H9 (cell line): ENCODE measurements at regions not wholly inside any gene's neighbourhood (a gene's known extent, or its start where the extent isn't known, plus 50 kb on each side); places are given as distances from the start of the nearest gene placed in this dataset.

ENCODE experiments used
- DNase-seq: peaks from one replicate; pipeline ENCODE4 v3.0.0-alpha.2; 2017
- H2AFZ ChIP-seq: one replicate; pipeline ENCODE4 v1.6.1; 2013; ENCODE audit warnings: mild to moderate bottlenecking, low read length, control low read depth, moderate library complexity
- H2AK5ac ChIP-seq: 2 replicates; pipeline ENCODE4 v1.6.1; 2013; ENCODE audit warnings: low read length, control low read depth, mixed read lengths; ENCODE audit not compliant: insufficient read length
- H2BK120ac ChIP-seq: one replicate; pipeline ENCODE4 v1.6.1; 2013; ENCODE audit warnings: low read depth, mild to moderate bottlenecking, low read length, control low read depth, inconsistent platforms; ENCODE audit not compliant: poor library complexity, severe bottlenecking
- H2BK12ac ChIP-seq: 2 replicates; pipeline ENCODE4 v1.6.1; 2013; ENCODE audit warnings: low read length, control low read depth, mixed read lengths, low read depth; ENCODE audit not compliant: insufficient read length
- H2BK15ac ChIP-seq: 2 replicates; pipeline ENCODE4 v1.6.1; 2013; ENCODE audit warnings: low read depth, low read length, control low read depth
- H2BK20ac ChIP-seq: one replicate; pipeline ENCODE4 v1.6.1; 2013; ENCODE audit warnings: low read depth, mild to moderate bottlenecking, low read length, control low read depth, inconsistent platforms; ENCODE audit not compliant: poor library complexity, severe bottlenecking
- H2BK5ac ChIP-seq: 2 replicates; pipeline ENCODE4 v1.6.1; 2013; ENCODE audit warnings: low read length, control low read depth, mixed read lengths; ENCODE audit not compliant: insufficient read length
- H3K14ac ChIP-seq: 2 replicates; pipeline ENCODE4 v1.6.1; 2013; ENCODE audit warnings: low read length, control low read depth; ENCODE audit not compliant: insufficient read depth
- H3K18ac ChIP-seq: 2 replicates; pipeline ENCODE4 v1.6.1; 2013; ENCODE audit warnings: low read depth, mild to moderate bottlenecking, mixed read lengths, low read length, control low read depth; ENCODE audit not compliant: insufficient read length
- H3K23ac ChIP-seq: 2 replicates; pipeline ENCODE4 v1.6.1; 2013; ENCODE audit warnings: low read length, control low read depth, mixed read lengths, low read depth; ENCODE audit not compliant: insufficient read length
- H3K23me2 ChIP-seq: 2 replicates; pipeline ENCODE4 v1.6.1; 2013; ENCODE audit warnings: low read depth, mild to moderate bottlenecking, mixed read lengths, low read length, control low read depth; ENCODE audit not compliant: insufficient read length, poor library complexity, severe bottlenecking
- H3K27ac ChIP-seq: 2 replicates; pipeline ENCODE4 v1.5.1; 2013; ENCODE audit warnings: low read length, control low read depth, mixed read lengths, low read depth; ENCODE audit not compliant: insufficient read length
- H3K27me3 ChIP-seq: 2 replicates; pipeline ENCODE4 v1.6.1; 2013; ENCODE audit warnings: low read length, control low read depth, inconsistent platforms; ENCODE audit not compliant: insufficient read depth
- H3K4ac ChIP-seq: 2 replicates; pipeline ENCODE4 v1.6.1; 2013; ENCODE audit warnings: low read depth, mild to moderate bottlenecking, control low read depth, inconsistent platforms, low read length, moderate library complexity
- H3K4me1 ChIP-seq: 2 replicates; pipeline ENCODE4 v1.6.1; 2013; ENCODE audit warnings: low read length, control low read depth, inconsistent platforms; ENCODE audit not compliant: insufficient read depth
- H3K4me2 ChIP-seq: 2 replicates; pipeline ENCODE4 v1.6.1; 2013; ENCODE audit warnings: low read length, control low read depth, mixed read lengths; ENCODE audit not compliant: insufficient read length, insufficient read depth
- H3K56ac ChIP-seq: 2 replicates; pipeline ENCODE4 v1.6.1; 2013; ENCODE audit warnings: low read depth, mild to moderate bottlenecking, mixed read lengths, low read length, control low read depth; ENCODE audit not compliant: insufficient read length
- H3K79me1 ChIP-seq: 2 replicates; pipeline ENCODE4 v1.6.1; 2013; ENCODE audit warnings: low read depth, mild to moderate bottlenecking, moderate library complexity, low read length, control low read depth, inconsistent platforms; ENCODE audit not compliant: insufficient read depth, poor library complexity, severe bottlenecking
- H3K79me2 ChIP-seq: 2 replicates; pipeline ENCODE4 v1.6.1; 2013; ENCODE audit warnings: low read length, control low read depth, inconsistent platforms; ENCODE audit not compliant: insufficient read depth
- H3K9ac ChIP-seq: 2 replicates; pipeline ENCODE4 v1.6.1; 2013; ENCODE audit warnings: low read length, control low read depth, mixed read lengths; ENCODE audit not compliant: insufficient read length; ENCODE audit errors: extremely low read depth
- H3K9me3 ChIP-seq: one replicate; pipeline ENCODE4 v1.6.1; 2013; ENCODE audit warnings: low read depth, low read length, inconsistent platforms; ENCODE audit not compliant: control insufficient read depth
- H3T11ph ChIP-seq: one replicate; pipeline ENCODE4 v1.6.1; 2013; ENCODE audit warnings: mild to moderate bottlenecking, low read length, control low read depth, inconsistent platforms
- H4K20me1 ChIP-seq: one replicate; pipeline ENCODE4 v1.6.1; 2013; ENCODE audit not compliant: control insufficient read depth, insufficient read length, insufficient read depth
- H4K5ac ChIP-seq: 2 replicates; pipeline ENCODE4 v1.6.1; 2013; ENCODE audit warnings: low read depth, mild to moderate bottlenecking, mixed read lengths, low read length, control low read depth; ENCODE audit not compliant: insufficient read length
- H4K8ac ChIP-seq: replicated peaks from 2 replicates; pipeline ENCODE4 v1.6.1; 2013; ENCODE audit warnings: low read length, control low read depth, mixed read lengths, low read depth; ENCODE audit not compliant: insufficient read length
- H4K91ac ChIP-seq: 2 replicates; pipeline ENCODE4 v1.6.1; 2013; ENCODE audit warnings: low read depth, mild to moderate bottlenecking, moderate library complexity, mixed read lengths, low read length, control low read depth; ENCODE audit not compliant: insufficient read length
- H3K27ac Mint-ChIP-seq, 3 experiments: 2 replicates in 2 of 3; 3 replicates in 1 of 3; pipeline ENCODE4 v1.8.0; 2020 to 2021; ENCODE audit warnings: mixed read lengths in 3 of 3, mild to moderate bottlenecking in 1 of 3, moderate library complexity in 1 of 3
- H3K27me3 Mint-ChIP-seq: 2 replicates; pipeline ENCODE4 v1.8.0; 2021; ENCODE audit warnings: low read depth, mild to moderate bottlenecking, moderate library complexity, mixed read lengths
- H3K36me3 Mint-ChIP-seq, 3 experiments: 2 replicates in 2 of 3; 3 replicates in 1 of 3; pipeline ENCODE4 v1.8.0; 2020 to 2021; ENCODE audit warnings: low read depth in 3 of 3, mixed read lengths in 3 of 3; ENCODE audit not compliant: insufficient read depth in 1 of 3
- H3K4me1 Mint-ChIP-seq, 2 experiments: 2 replicates each; pipeline ENCODE4 v1.8.0; 2020; ENCODE audit warnings: mixed read lengths in 2 of 2
- H3K4me3 Mint-ChIP-seq, 2 experiments: 2 replicates in 1 of 2; 3 replicates in 1 of 2; pipeline ENCODE4 v1.8.0; 2020 to 2021; ENCODE audit warnings: mild to moderate bottlenecking in 2 of 2, mixed read lengths in 2 of 2, moderate library complexity in 1 of 2
- H3K9me3 Mint-ChIP-seq, 2 experiments: 2 replicates in 1 of 2; 3 replicates in 1 of 2; pipeline ENCODE4 v1.8.0; 2020; ENCODE audit warnings: mild to moderate bottlenecking in 2 of 2, mixed read lengths in 2 of 2, moderate library complexity in 1 of 2
- CTCF ChIP-seq: fragments of 200-600 bp; sonication (generic); conservative IDR thresholded peaks from 3 replicates; pipeline ENCODE4 v1.8.0; 2021; ENCODE audit warnings: antibody characterized with exemption, mild to moderate bottlenecking
- WGBS: extraction: QIAGEN DNeasy Blood & Tissue Kit; methylation state at CpG from one replicate; pipeline ENCODE4 v1.1.7; 2013; ENCODE audit warnings: missing lambda C conversion rate, low lambda C conversion rate, mixed read lengths; ENCODE audit not compliant: insufficient read length; ENCODE audit errors: extremely low coverage; 5-methylcytosine and 5-hydroxymethylcytosine counted together

- Histone ChIP-seq H3K27ac (no peak overlapping the region), H2BK5ac (no peak overlapping the region), H4K5ac (no peak overlapping the region), H3K14ac (no peak overlapping the region), H4K8ac (no peak overlapping the region), H3K9ac (no peak overlapping the region), H3K4ac (no peak overlapping the region), H3K9me3 (no peaks in the 10 kb centered on the region), H3K56ac (no peak overlapping the region), H4K20me1 (no peaks in the 10 kb centered on the region), H2BK20ac (no peak overlapping the region), H3K23ac (no peak overlapping the region), H2BK12ac (no peak overlapping the region), H3K4me1 (no peaks in the 10 kb centered on the region), H2AFZ (no peak overlapping the region), H3K4me2 (no peak overlapping the region), H4K91ac (no peak overlapping the region), H3K18ac (no peak overlapping the region), H2AK5ac (no peak overlapping the region), H2BK15ac (no peak overlapping the region), H3K23me2 (no peaks in the 10 kb centered on the region), H3K79me1 (no peaks in the 10 kb centered on the region), H3K79me2 (no peaks in the 10 kb centered on the region), H2BK120ac (no peak overlapping the region), H3T11ph (no peak overlapping the region), H3K27me3 (no peaks in the 10 kb centered on the region)
- H3K4me1 Mint-ChIP-seq: peaks cover 9% of the 10 kb centered on the region in 2 experiments
- H3K36me3 Mint-ChIP-seq: no peaks in the 10 kb centered on the region; a peak in 2 of 7 replicates
- no peaks in the 10 kb centered on the region; a peak in 1 of 5 replicates for H3K9me3 Mint-ChIP-seq
- H3K4me3 Mint-ChIP-seq: no peak overlapping the region
- H3K27me3 Mint-ChIP-seq: peaks cover 16% of the 10 kb centered on the region
- no peak for DNase-seq
- WGBS: no CpG with 5 or more reads among the region's 2 CpGs
- TF ChIP-seq CTCF: no peak
- H3K27ac Mint-ChIP-seq: no peak overlapping the region
These were observed 359.1 kb upstream of the VSTM2A start for GRCh38 chr7:54183055-54183454.
